Right cardiac atrium (tissue), 5 donors: ENCODE measurements at regions not wholly inside any gene's neighbourhood (a gene's known extent, or its start where the extent isn't known, plus 50 kb on each side); places are given as distances from the start of the nearest gene placed in this dataset.
"Not testable (repeated sequence)": the region's sequence is repeated elsewhere in the genome, so short reads cannot be mapped to it uniquely, and the experiment has no call there.

Source experiments
- ATAC-seq, 2 donors: fragments of 200-7000 bp; cut with Tn5 transposase; one replicate each; pipeline versions ENCODE4 v1.8.0 to v1.9.1; 2020; ENCODE audit warnings: moderate library complexity in 2 of 2, mild to moderate bottlenecking in 1 of 2
- DNase-seq, 3 donors: peaks; one replicate each; pipeline ENCODE4 v3.0.0-alpha.2; 2020
- H3K27ac ChIP-seq: one replicate; pipeline ENCODE4 v1.5.1; 2013; ENCODE audit warnings: mild to moderate bottlenecking, low read length, control low read depth, moderate library complexity
- H3K27me3 ChIP-seq: one replicate; pipeline ENCODE4 v1.6.1; 2013; ENCODE audit not compliant: control insufficient read depth, insufficient read depth
- H3K4me1 ChIP-seq: one replicate; pipeline ENCODE4 v1.6.1; 2013; ENCODE audit warnings: low read length; ENCODE audit not compliant: control insufficient read depth, insufficient read depth
- H3K4me3 ChIP-seq: one replicate; pipeline ENCODE4 v1.5.1; 2013; ENCODE audit warnings: low read length, control low read depth
- H3K9me3 ChIP-seq: one replicate; pipeline ENCODE4 v1.6.1; 2013; ENCODE audit warnings: low read length; ENCODE audit not compliant: control insufficient read depth
- WGBS: extraction: QIAGEN DNeasy Blood & Tissue Kit; methylation state at CpG from one replicate; pipeline ENCODE4 v1.1.7; 2013; 5-methylcytosine and 5-hydroxymethylcytosine counted together
- intact Hi-C, 4 donors: fragments of 100-400 bp; cut with DNase I; formaldehyde crosslinking; loops; one replicate each; pipeline versions ENCODE4 v1.11.0 to v1.14.0; 2022 to 2023
- donor health status: healthy with polysubstance abuse.
- donor health status: DM: no; HTN: yes; CAD: no.
- donor health status: DM: no; HTN: no; CAD: no.
- donor health status: DM: no; HTN: yes; CAD: no; lungs with severe emphysema.
- donor health status: DM: yes; HTN: yes; CAD: no.

DNA sequence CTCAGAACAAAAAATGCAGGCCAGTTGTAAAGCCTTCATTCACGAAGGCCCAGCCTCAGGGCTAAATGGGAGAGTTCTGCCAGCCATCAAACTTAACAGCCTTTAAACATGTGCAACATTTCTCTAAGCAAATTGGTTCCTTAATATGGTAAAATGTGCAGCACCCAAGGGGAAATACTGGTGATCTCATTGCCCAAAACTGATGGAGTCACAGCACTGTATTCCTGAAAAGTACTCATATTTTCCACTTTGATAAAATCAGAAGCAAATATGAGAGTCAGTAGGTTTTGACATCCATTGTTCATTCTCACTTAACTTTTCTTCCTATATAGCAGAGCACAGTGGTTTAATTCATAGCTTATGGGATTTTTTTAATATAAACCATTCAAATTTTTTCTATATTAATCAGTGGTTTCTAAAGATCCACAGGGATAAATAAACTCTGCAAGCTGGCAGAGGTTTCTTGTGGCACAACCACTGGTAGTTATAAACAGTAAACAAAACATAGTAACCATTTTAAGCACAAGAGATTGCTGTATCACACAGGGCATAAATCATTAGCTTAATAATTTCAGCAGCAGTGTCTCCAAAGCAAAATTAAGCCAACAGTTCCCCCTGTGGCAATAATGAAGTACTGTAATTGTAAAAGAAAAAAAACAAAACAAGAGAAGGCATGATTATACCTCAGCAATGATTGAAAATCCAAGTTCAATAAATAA, 106.9 kb upstream of the LYPLAL1 start:
- Histone ChIP-seq H3K4me3 (no peak overlapping the region), H3K4me1 (peaks cover 1% of the 10 kb centered on the region), H3K9me3 (no peaks in the 10 kb centered on the region), H3K27me3 (no peaks in the 10 kb centered on the region), H3K27ac (no peak overlapping the region)
- intact Hi-C loops, result loop anchor here in 3 of 4 donors (5.0 to 10.0 kb wide), 2 partner anchors 722 to 724 kb away; partner anchors contain the start of gene TGFB2 (in 2 of the 3)
- peak; percentile 70 to 77 for ATAC-seq
- WGBS, result 54% methylated on average over 1 of the region's 1 CpG
- DNase-seq, result no peak

DNA sequence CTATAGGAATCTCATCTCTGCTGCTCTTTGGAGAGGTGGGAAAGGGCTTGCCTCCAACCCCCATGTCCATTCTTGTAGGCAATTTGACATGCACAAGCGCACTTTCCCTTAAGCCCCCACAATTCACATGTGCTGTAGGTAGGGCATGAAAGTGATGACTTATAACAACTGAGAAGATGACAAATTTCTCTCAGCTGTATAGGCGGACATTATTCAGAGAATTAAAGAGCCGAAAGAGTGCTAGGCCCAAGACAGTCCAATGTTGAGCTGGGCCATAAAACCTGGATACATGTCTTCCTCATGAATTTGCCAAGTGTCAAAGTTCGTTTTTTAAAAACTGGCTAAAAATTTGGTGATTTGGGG, 106.3 kb upstream of the LYPLAL1 start:
- H3K27ac ChIP-seq, result no peak overlapping the region
- peaks cover 1% of the 10 kb centered on the region for H3K4me1 ChIP-seq
- WGBS, result 92% methylated on average over 4 of the region's 4 CpGs
- H3K27me3 ChIP-seq, result no peaks in the 10 kb centered on the region
- ATAC-seq (no peak), DNase-seq (no peak)
- no peaks in the 10 kb centered on the region for H3K9me3 ChIP-seq
- intact Hi-C loops, result loop anchor here in 3 of 4 donors (5.0 to 10.0 kb wide), 2 partner anchors 723 to 725 kb away; partner anchors contain the start of gene TGFB2 (in 2 of the 3)
- H3K4me3 ChIP-seq, result no peak overlapping the region

DNA sequence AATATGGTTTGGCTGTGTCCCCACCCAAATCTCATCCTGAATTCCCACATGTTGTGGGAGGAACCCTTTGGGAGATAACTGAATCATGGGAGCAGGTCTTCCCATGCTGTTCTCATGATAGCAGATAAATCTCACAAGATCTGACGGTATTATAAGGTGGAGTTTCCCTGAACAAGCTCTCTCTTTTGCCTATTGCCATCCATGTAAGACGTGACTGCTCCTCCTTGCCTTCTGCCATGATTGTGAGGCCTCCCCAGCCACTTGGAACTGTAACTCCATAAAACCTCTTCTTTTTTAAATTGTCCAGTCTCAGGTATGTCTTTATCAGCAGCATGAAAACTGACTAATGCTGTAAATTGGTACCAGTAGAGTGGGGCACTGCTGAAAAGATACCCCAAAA, 103.3 kb upstream of the LYPLAL1 start:
- WGBS, result 96% methylated on average over 2 of the region's 2 CpGs
- H3K27ac ChIP-seq, DNase-seq, ATAC-seq, H3K27me3 ChIP-seq, H3K4me3 ChIP-seq, H3K9me3 ChIP-seq, H3K4me1 ChIP-seq, intact Hi-C loops: not testable (repeated sequence)

DNA sequence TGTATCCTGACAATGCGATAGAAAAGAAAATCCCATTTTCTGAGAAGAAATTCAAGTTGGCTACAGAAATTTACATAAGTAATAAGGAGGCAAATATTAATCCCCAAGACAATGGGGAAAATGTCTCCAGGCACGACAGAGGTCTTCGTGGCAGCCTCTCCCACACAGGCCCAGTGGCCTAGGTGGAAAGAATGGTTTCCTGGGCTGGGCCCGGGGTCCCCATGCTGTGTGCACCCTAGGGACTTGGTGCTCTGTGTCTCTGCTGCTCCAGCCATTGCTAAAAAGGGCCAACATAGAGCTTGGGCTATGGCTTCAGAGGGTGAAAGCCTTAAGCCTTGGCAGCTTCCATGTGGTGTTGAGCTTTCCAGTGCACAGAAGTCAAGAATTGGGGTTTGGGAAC, 102.5 kb upstream of the LYPLAL1 start:
- H3K4me3 ChIP-seq, result no peak overlapping the region
- H3K9me3 ChIP-seq, result no peaks in the 10 kb centered on the region
- DNase-seq (no peak), ATAC-seq (no peak)
- no peak overlapping the region for H3K27ac ChIP-seq
- peaks cover 1% of the 10 kb centered on the region for H3K4me1 ChIP-seq
- 91% methylated on average over 4 of the region's 4 CpGs for WGBS
- intact Hi-C loops, result no loop called here
- H3K27me3 ChIP-seq, result no peaks in the 10 kb centered on the region

DNA sequence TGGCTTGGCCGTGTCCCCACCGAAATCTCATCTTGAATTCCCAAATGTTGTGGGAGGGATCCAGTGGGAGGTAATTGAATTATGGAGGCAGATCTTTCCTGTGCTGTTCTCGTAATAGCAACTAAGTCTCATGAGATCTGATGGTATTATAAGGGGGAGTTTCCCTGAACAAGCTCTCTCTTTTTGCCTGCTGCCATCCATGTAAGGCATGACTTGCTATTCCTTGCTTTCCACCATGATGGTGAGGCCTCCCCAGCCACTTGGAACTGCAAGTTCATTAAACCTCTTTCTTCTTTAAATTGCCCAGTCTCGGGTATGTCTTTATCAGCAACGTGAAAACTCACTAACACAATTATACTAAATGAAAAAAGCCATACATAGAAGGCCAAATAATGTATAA, 101.3 kb upstream of the LYPLAL1 start:
- no peak for ATAC-seq
- Histone ChIP-seq H3K4me3 (no peak overlapping the region), H3K27me3 (no peaks in the 10 kb centered on the region), H3K27ac (no peak overlapping the region), H3K9me3 (no peaks in the 10 kb centered on the region), H3K4me1 (no peaks in the 10 kb centered on the region)
- WGBS, result 89% methylated on average over 5 of the region's 5 CpGs
- no peak for DNase-seq
- intact Hi-C loops, result no loop called here

DNA sequence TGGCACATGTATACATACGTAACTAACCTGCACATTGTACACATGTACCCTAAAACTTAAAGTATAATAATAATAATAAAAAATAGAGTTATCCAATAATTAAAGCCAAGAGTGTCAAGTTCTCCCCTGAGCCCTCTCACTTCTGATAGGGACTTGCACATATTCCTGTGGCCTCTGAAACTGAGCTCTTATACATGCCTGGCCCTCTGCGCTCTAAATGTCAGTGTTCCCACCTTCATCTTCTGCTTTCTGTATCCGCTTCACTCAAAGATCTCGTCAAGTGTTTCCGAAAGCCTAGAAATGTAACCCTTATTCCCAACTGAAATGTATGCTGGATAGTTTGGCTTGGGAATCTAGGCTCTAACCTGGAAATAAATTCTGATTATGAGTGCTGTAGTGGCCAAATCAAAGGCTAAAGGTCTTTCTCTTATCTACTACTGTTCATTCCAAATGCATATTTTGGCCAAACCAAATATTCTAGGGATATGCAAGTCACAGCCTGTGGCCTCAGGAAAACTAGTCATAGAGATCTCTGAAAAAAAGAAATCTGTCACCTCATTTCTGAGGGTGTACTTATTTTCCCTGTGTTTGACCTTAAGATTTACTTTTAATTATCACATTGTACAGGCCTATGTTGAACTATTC, 99.5 kb upstream of the LYPLAL1 start:
- WGBS, result 69% methylated on average over 5 of the region's 5 CpGs
- Histone ChIP-seq H3K4me3 (no peak overlapping the region), H3K27me3 (no peaks in the 10 kb centered on the region), H3K27ac (no peak overlapping the region), H3K9me3 (no peaks in the 10 kb centered on the region), H3K4me1 (no peaks in the 10 kb centered on the region)
- ATAC-seq, result peak in 1 of 2 donors; percentile 73
- DNase-seq, result no peak
- intact Hi-C loops, result no loop called here

DNA sequence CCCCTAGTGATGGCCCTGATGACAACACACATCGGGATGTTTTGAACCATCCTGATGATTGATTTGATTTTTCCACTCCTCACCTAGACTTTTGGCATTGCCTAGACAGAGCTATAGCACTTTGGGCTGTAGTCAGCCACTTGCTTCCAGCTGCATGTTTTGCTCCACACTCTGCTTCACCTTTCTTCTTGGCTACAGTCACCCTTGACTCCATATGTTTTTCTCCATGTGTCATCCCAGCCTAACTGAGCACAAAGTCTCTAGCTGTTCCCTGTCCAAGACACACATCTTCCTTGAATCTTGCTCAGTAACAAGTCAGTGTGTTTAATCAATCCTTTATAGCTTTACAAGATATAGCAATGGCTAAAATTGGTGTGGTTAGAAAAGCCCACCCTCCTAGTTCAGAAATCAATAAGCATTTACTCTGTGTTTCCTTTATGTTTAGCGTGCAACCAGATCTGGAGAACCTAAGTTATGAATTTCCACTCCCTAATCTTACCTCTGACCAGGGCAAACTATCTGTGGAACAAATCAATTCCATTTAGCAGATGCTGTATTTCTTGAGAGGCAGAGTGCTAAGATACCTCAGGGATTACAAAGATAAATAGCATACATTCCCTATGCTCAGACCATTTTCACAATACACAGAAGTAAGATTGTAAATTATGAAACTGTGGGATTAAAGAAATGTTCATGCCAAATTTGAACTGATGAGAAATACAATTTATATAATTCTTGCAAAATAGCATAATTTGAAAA, 98.4 kb upstream of the LYPLAL1 start:
- no peaks in the 10 kb centered on the region for H3K9me3 ChIP-seq
- DNase-seq (no peak), ATAC-seq (no peak)
- intact Hi-C loops, result no loop called here
- no peaks in the 10 kb centered on the region for H3K4me1 ChIP-seq
- no peak overlapping the region for H3K4me3 ChIP-seq
- H3K27me3 ChIP-seq, result no peaks in the 10 kb centered on the region
- H3K27ac ChIP-seq, result no peak overlapping the region
- WGBS, result 81% methylated on average over 2 of the region's 2 CpGs

DNA sequence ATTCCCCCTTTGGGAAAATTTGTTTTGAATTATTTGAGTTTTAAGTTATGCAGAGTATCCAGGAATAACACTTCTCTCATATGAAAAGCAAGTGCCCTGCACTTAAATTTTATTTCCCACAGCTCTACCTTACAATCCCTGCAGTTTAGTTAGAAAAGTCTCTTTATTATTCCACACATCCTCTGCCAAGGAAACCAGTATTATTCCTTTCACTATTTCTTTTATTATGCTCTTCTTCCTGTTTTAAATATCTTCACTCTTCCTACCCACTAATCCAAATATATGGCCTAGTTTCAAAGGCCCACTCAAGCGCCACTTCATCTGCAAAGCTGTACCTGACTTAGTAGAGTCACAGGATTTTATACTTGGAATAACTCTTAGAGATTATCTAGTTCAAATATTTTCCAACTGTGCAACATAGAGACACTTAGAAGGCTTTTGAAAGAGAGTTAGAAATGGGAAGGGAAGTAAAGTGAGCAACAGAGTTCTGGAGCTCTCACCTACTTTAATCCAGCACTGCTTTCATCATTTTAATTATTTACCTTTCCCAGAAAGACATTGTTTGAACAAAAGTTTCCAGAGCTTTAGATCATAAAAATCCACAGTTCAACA, 97.2 kb upstream of the LYPLAL1 start:
- intact Hi-C loops, result no loop called here
- WGBS, result 95% methylated on average over 1 of the region's 1 CpG
- ATAC-seq, result no peak

DNA sequence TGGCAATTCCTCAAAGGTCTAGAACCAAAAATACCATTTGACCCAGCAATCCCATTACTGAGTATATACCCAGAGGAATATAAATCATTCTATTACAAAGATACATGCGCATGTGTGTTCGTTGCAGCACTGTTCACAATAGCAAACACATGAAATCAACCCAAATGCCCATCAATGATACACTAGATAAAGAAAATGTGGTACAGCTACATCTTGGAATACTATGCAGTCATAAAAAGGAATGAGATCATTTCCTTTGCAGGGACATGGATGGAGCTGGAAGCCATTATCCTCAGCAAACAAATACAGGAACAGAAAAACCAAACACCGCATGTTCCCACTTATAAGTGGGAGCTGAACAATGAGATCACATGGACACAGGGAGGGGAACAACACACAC, 95.9 kb upstream of the LYPLAL1 start:
- 95% methylated on average over 3 of the region's 3 CpGs for WGBS
- intact Hi-C loops, H3K27ac ChIP-seq, ATAC-seq, H3K4me3 ChIP-seq, H3K4me1 ChIP-seq, H3K9me3 ChIP-seq, H3K27me3 ChIP-seq, DNase-seq: not testable (repeated sequence)

More for the DNA sequence above, 97.2 kb upstream of the LYPLAL1 start:
- Histone ChIP-seq H3K27me3 (no peaks in the 10 kb centered on the region), H3K27ac (no peak overlapping the region), H3K9me3 (no peaks in the 10 kb centered on the region), H3K4me3 (no peak overlapping the region), H3K4me1 (no peaks in the 10 kb centered on the region)
- DNase-seq, result no peak

DNA sequence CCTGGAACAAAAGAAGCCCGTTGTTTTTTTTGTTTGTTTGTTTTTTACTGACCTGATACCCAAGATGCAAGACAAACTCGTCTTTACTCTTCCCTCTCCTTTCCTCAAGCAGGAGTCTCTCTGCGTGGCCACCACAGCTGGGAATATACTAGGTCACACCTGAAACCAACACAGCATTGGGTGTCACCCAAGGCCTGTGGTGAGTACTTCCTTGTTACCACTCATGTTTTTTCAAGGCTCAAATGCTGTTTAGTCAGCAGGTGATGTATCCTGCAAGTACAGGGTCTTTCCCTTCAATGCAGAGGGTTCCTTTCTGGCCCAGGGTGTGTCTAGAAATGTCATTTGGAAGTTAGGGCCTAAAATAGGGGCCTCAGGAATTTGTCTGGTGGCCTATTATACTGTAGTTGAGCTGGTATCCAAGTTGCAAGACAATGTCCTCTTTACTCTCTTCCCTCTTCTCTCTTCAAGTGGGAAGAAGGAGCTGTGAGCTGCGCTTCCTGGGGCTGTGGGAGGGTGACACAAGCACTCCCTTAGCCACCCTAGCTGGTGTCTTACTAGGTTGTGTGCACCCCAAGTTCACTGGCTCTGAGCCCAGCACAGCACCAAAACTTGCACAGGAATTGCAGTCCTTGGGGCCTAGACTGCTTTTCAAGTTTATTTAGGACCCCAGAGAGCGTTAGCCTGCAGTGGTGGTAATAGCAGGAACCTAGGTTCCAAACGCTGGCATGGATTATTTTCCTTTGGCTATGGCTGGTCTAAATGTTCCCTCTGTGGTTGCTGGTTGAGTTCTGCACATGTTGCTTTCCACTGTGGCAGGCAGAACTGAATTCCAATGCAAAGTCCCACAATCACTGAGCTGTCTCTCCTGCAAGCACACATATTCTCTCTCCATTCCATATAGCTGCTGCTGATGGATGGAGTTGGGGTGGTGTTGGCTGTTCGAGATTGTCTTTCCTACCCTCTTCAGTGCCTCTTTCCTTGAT, 91.4 kb upstream of the LYPLAL1 start:
- Histone ChIP-seq H3K4me3 (no peak overlapping the region), H3K27me3 (no peaks in the 10 kb centered on the region), H3K27ac (no peak overlapping the region), H3K9me3 (no peaks in the 10 kb centered on the region), H3K4me1 (no peaks in the 10 kb centered on the region)
- ATAC-seq (no peak), DNase-seq (no peak)
- intact Hi-C loops, result no loop called here
- WGBS, result 91% methylated on average over 7 of the region's 7 CpGs
